ENCODE measurements at regions not wholly inside any gene's neighbourhood (a gene's known extent, or its start where the extent isn't known, plus 50 kb on each side); places are given as distances from the start of the nearest gene placed in this dataset.

DNA sequence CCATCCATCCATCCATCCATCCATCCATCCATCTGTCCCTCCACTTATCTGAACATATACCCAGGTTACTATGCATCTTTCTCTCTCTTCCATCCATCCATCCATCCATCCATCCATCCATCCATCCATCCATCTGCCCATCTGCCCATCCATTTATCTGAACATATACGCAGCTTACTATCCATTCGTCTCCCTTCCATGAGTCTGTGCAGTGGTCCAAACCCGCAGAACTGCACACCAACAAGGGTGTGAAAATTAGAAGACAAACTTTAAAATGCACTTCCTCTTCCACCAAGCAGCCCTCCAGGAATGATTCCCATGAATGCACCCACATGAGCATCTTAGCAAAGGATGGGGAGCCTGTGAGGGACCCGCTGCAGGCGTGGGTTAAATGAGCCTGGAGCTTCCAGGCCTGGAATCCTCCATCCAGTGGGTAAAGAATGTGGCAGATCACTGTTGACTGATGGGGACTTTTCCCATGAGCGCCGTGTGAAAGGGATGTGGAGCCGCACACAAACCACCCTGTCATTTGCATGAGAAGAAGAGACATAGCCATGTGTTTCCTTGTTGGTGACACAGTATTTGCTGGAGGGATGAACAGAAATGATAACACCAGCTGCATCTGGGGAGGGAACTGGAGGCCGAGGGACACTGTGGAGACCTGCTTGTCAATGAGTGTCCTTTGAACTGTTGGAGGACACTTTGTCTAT is 376.6 kb downstream of the ADGRD1 start:
- TF ChIP-seq POLR2A (IDR thresholded peaks at IDR 0.05) (no peak), CTCF (IDR thresholded peaks at IDR 0.05) (no peak)

All from lower leg skin (tissue), 3 donors.